BLaER1 treated with 17β-estradiol and CSF1 and Interleukin-3, amounts not matched to agents 10 nM and 100 nM (cell line): ENCODE measurements at regions not wholly inside any gene's neighbourhood (a gene's known extent, or its start where the extent isn't known, plus 50 kb on each side); places are given as distances from the start of the nearest gene placed in this dataset.

Experiments used
- H3K27ac ChIP-seq, 11 experiments: shearing (Covaris generic); formaldehyde crosslinking; 2 replicates each; pipeline ENCODE4 v1.8.1; 2022
- H3K27me3 ChIP-seq, 11 experiments: shearing (Covaris generic); formaldehyde crosslinking; 2 replicates each; pipeline ENCODE4 v1.8.1; 2022
- H3K36me3 ChIP-seq, 11 experiments: shearing (Covaris generic); formaldehyde crosslinking; 2 replicates each; pipeline ENCODE4 v1.8.1; 2022
- H3K4me1 ChIP-seq, 10 experiments: shearing (Covaris generic); formaldehyde crosslinking; 2 replicates each; pipeline ENCODE4 v1.8.1; 2022
- H3K4me2 ChIP-seq, 11 experiments: shearing (Covaris generic); formaldehyde crosslinking; 2 replicates each; pipeline ENCODE4 v1.8.1; 2022
- H3K4me3 ChIP-seq, 10 experiments: shearing (Covaris generic); formaldehyde crosslinking; 2 replicates each; pipeline ENCODE4 v1.8.1; 2022
- H3K9ac ChIP-seq, 11 experiments: shearing (Covaris generic); formaldehyde crosslinking; 2 replicates each; pipeline ENCODE4 v1.8.1; 2022
- H3K9me3 ChIP-seq, 11 experiments: shearing (Covaris generic); formaldehyde crosslinking; replicated peaks in 1 of 11; 2 replicates each; pipeline ENCODE4 v1.8.1; 2022
- H4K20me1 ChIP-seq, 11 experiments: shearing (Covaris generic); formaldehyde crosslinking; 2 replicates each; pipeline ENCODE4 v1.8.1; 2022
- Cebpa-rat ChIP-seq, 11 experiments: shearing (Covaris generic); IDR thresholded peaks; 2 replicates each; pipeline ENCODE4 v1.8.1; 2022

DNA sequence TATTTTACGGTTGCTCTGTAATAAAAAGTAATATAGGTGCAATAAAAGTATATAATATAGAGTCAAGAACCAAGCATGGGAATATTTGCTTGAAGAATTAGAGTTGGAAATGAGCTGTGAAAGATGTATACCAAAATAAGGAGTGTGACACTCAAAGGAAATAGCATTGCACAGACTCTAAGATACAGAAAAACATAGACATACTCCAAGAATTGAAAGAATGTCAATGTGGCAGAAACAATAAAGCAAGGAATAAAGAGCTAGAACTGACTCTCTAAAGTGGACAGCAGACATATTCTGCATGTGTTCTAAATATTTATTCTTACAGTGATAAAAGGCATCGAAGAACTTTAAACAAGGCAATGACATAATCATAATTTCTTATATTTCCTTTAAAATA lies 561.1 kb upstream of the SETBP1 start:
- Histone ChIP-seq H3K4me3 (no peak overlapping the region), H3K36me3 (no peaks in the 10 kb centered on the region), H3K27ac (no peak overlapping the region), H3K9ac (no peak overlapping the region), H3K27me3 (no peaks in the 10 kb centered on the region), H3K4me2 (no peak overlapping the region), H3K4me1 (peaks cover 0 to 8% (median 2%) of the 10 kb centered on the region in 10 experiments; a peak in 5 of 20 replicates), H4K20me1 (no peaks in the 10 kb centered on the region), H3K9me3 (no peaks in the 10 kb centered on the region)
- TF ChIP-seq Cebpa-rat (IDR thresholded peaks at IDR 0.05): no peak

DNA sequence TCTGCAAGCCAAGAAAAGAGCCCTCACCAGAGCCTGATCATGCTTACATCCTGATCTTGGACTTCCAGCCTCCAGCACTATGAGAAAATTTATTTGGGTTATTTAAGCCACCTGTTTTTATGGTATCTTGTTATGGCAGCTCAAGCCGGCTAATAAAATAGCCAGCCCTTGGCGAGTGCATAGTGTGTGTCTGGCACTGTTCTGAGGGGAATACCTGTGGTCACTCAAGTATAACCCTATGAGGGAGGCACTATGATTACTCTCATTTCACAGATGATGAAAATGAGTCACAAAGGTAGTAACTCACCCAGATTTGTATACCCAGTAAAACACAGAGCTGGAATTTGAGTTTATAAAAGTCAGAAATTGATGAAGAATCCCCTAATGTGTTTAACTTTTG lies 556.9 kb upstream of the SETBP1 start:
- no peaks in the 10 kb centered on the region for H4K20me1 ChIP-seq
- no peak overlapping the region for H3K27ac ChIP-seq
- no peaks in the 10 kb centered on the region for H3K27me3 ChIP-seq
- no peaks in the 10 kb centered on the region for H3K36me3 ChIP-seq
- H3K9ac ChIP-seq: no peak overlapping the region
- H3K4me3 ChIP-seq: no peak overlapping the region
- H3K4me1 ChIP-seq: peaks cover 0 to 17% (median 5%) of the 10 kb centered on the region in 10 experiments; a peak in 10 of 20 replicates
- no peak for TF ChIP-seq Cebpa-rat (IDR thresholded peaks at IDR 0.05)
- no peaks in the 10 kb centered on the region for H3K9me3 ChIP-seq
- H3K4me2 ChIP-seq: no peak overlapping the region

DNA sequence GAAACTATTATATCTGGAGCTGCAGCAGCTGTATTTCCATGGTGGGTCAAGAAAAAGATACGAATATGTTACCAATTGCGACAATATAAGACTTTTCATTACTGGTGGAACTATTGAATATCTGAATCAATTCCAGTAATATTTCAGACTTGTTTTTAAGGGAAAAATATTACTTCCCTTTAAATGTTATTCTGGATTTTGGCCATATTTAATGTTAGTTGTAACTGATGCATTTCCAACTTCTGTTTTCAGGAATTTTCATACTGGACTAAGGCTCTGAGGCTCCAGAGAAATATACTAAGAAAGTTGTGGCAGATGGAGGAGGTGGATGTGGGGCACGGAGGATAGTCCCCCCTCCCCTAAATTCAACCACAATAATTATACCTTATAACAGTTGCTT lies 555.2 kb upstream of the SETBP1 start:
- TF ChIP-seq Cebpa-rat (IDR thresholded peaks at IDR 0.05): no peak

DNA sequence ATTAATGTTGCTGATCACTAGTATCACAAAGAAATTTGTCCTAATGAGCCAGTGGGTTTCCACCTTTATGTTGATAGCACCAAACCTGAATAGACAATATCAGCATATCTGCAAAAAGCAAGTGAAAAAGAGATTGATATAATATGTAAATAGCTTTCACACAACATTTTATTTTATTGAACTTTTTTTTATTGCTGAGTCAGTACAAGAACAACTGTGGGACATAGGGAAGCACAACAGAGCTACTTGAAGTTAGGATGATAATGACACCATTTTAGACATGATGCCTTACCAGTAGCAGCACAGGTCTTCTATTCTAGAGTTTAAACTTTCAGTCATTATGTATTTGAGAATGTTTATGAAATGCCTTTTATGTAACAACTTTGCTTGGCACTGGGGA lies 554.1 kb upstream of the SETBP1 start:
- no peaks in the 10 kb centered on the region for H4K20me1 ChIP-seq
- H3K9ac ChIP-seq: no peak overlapping the region
- peaks cover 3 to 39% (median 9%) of the 10 kb centered on the region in 10 experiments; a peak in 12 of 20 replicates for H3K4me1 ChIP-seq
- no peak overlapping the region for H3K4me2 ChIP-seq
- H3K9me3 ChIP-seq: no peaks in the 10 kb centered on the region
- TF ChIP-seq Cebpa-rat (IDR thresholded peaks at IDR 0.05): no peak
- no peaks in the 10 kb centered on the region for H3K27me3 ChIP-seq
- H3K4me3 ChIP-seq: no peak overlapping the region
- H3K36me3 ChIP-seq: no peaks in the 10 kb centered on the region
- H3K27ac ChIP-seq: no peak overlapping the region

More for the DNA sequence above, 555.2 kb upstream of the SETBP1 start:
- Histone ChIP-seq H3K9ac (no peak overlapping the region), H4K20me1 (no peaks in the 10 kb centered on the region), H3K27ac (no peak overlapping the region), H3K36me3 (no peaks in the 10 kb centered on the region), H3K4me1 (peaks cover 0 to 34% (median 5%) of the 10 kb centered on the region in 10 experiments; a peak in 10 of 20 replicates), H3K9me3 (no peaks in the 10 kb centered on the region), H3K4me3 (no peak overlapping the region), H3K4me2 (no peak overlapping the region), H3K27me3 (no peaks in the 10 kb centered on the region)

DNA sequence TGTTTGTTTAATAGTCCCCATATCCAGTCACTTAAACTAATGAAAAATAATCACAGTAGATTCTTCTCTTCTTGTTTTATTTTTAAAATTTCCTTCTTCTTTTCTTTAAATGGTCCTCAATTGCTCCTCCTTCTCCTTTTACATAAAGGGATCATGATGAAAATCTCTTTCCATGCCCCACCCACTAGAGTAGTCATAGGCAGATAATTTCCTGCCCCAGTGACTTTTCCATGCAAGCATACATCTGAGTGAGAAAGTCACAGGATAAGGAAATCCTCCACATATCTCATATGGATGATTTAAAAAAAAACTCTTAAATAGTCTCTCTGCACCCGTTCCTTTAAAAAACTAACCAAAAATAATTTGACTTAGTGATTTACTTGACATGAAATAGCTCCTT lies 552.3 kb upstream of the SETBP1 start:
- no peak for TF ChIP-seq Cebpa-rat (IDR thresholded peaks at IDR 0.05)

DNA sequence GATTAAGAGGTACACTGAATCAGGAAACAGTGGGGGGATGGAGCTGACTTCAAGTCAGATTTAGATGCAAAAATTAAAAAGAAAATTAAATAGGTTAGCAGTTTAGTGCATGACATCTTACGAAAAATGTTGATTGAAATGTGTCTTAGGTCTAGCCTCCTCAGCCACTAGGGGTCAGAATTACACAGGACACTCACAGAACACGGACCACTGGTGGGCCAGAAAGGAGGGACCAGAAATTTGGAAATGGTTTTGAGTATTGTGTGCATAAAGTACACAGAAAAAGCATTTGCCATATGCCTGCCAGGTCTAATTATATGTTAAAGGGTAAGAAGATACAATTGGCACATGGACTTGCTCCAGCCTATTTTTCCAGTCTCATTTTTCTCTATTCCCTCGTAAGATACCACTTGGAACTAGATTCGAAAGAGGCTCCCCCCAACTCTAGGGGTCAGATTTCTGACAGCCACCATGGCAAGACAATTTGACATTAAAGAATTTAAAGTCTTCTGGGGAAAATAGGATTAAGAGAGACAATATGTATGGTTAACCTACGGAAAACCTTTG lies 550.2 kb upstream of the SETBP1 start:
- Histone ChIP-seq H3K9me3 (peaks cover 0 to 3% (median 0%) of the 10 kb centered on the region in 11 experiments; a peak in 2 of 22 replicates), H3K4me1 (peaks cover 8 to 50% (median 22%) of the 10 kb centered on the region in 10 experiments; a peak in 18 of 20 replicates), H3K4me2 (peak overlapping the region in 1 of 11 experiments; percentile 66; a peak in 2 of 22 replicates), H3K27ac (no peak overlapping the region), H3K27me3 (no peaks in the 10 kb centered on the region), H3K36me3 (no peaks in the 10 kb centered on the region), H3K9ac (no peak overlapping the region), H3K4me3 (no peak overlapping the region), H4K20me1 (no peaks in the 10 kb centered on the region)
- TF ChIP-seq Cebpa-rat (IDR thresholded peaks at IDR 0.05): no peak

More for the DNA sequence above, 552.3 kb upstream of the SETBP1 start:
- no peaks in the 10 kb centered on the region for H3K36me3 ChIP-seq
- no peak overlapping the region for H3K27ac ChIP-seq
- no peak overlapping the region for H3K9ac ChIP-seq
- peaks cover 3 to 39% (median 9%) of the 10 kb centered on the region in 10 experiments; a peak in 12 of 20 replicates for H3K4me1 ChIP-seq
- no peaks in the 10 kb centered on the region for H4K20me1 ChIP-seq
- no peak overlapping the region for H3K4me3 ChIP-seq
- H3K9me3 ChIP-seq: no peaks in the 10 kb centered on the region
- H3K27me3 ChIP-seq: no peaks in the 10 kb centered on the region
- H3K4me2 ChIP-seq: peak overlapping the region in 3 of 11 experiments; percentile 8 to 66 (median 49); a peak in 3 of 22 replicates

DNA sequence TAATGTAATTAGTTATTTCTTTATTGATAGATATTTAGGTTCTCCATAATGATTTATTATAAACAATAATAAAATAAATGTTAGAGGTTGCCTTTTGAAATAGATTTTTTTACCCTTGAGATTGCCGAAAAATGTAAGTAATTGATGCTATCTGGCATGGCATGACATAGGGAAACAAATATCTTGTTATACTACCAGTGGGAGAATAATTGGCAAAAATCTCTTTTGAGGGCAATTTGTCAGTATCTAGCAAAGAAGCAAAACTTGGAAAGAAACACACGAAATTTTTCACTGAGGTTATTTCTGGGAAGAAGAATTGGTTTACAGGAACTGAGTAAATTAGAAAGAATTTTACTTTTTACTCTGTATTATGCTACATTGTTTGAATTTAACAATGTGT lies 547.2 kb upstream of the SETBP1 start:
- Histone ChIP-seq H3K36me3 (no peaks in the 10 kb centered on the region), H3K9ac (no peak overlapping the region), H3K27me3 (no peaks in the 10 kb centered on the region), H3K4me2 (no peak overlapping the region), H3K9me3 (peaks cover 0 to 10% (median 4%) of the 10 kb centered on the region in 11 experiments; a peak in 8 of 22 replicates), H3K27ac (no peak overlapping the region), H3K4me1 (peaks cover 8 to 43% (median 22%) of the 10 kb centered on the region in 10 experiments; a peak in 18 of 20 replicates), H4K20me1 (no peaks in the 10 kb centered on the region), H3K4me3 (no peak overlapping the region)
- no peak for TF ChIP-seq Cebpa-rat (IDR thresholded peaks at IDR 0.05)

DNA sequence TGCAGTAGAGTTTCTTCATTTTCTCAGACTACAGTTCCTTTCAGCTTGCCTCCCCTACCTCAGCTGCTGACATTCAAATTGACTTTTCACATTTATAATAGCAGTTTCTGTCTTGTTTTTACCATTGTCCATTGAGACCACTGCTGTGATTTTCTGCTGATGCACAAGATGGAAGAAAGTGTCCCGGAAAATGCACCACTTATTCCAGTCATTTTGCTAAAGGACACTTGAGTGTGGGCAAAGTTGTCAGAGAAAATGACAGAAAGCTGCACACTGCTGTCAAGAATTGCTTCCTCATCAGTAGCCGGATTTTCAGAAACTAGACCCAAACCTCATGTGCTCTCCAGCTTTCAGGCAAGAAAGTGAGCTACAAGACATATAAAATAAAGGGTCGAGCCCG lies 546.2 kb upstream of the SETBP1 start:
- H3K4me3 ChIP-seq: no peak overlapping the region
- H3K9me3 ChIP-seq: peaks cover 0 to 10% (median 4%) of the 10 kb centered on the region in 11 experiments; a peak in 8 of 22 replicates
- no peak for TF ChIP-seq Cebpa-rat (IDR thresholded peaks at IDR 0.05)
- H3K27me3 ChIP-seq: no peaks in the 10 kb centered on the region
- H3K9ac ChIP-seq: no peak overlapping the region
- peak overlapping the region; percentile 9 to 60 (median 34); a peak in 20 of 22 replicates for H3K4me2 ChIP-seq
- H4K20me1 ChIP-seq: no peaks in the 10 kb centered on the region
- H3K36me3 ChIP-seq: no peaks in the 10 kb centered on the region
- H3K4me1 ChIP-seq: peaks cover 8 to 33% (median 20%) of the 10 kb centered on the region in 10 experiments; a peak in 18 of 20 replicates
- no peak overlapping the region; a peak in 1 of 22 replicates for H3K27ac ChIP-seq

DNA sequence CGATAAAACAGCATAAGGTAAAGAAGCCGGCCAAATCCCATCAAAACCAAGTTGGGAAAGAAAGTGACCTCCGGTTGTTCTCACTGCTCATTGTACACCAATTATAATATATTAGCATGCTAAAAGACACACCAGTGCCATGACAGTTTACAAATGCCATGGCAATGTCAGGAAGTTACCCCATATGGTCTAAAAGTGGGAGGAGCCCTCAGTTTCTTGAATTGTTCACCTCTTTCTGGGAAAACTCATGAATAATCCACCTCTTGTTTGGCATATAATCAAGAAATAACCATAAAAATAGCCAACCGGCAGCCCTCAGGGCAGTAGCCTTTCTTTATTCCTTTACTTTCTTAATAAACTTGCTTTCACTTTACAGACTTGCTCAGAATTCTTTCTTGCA lies 544.9 kb upstream of the SETBP1 start:
- Histone ChIP-seq H3K9me3 (peaks cover 0 to 10% (median 4%) of the 10 kb centered on the region in 11 experiments; a peak in 8 of 22 replicates), H4K20me1 (no peaks in the 10 kb centered on the region), H3K4me1 (peaks cover 5 to 22% (median 18%) of the 10 kb centered on the region in 10 experiments; a peak in 18 of 20 replicates), H3K27ac (no peak overlapping the region), H3K4me3 (no peak overlapping the region), H3K27me3 (no peaks in the 10 kb centered on the region), H3K36me3 (no peaks in the 10 kb centered on the region), H3K4me2 (no peak overlapping the region), H3K9ac (no peak overlapping the region)
- TF ChIP-seq Cebpa-rat (IDR thresholded peaks at IDR 0.05): no peak

DNA sequence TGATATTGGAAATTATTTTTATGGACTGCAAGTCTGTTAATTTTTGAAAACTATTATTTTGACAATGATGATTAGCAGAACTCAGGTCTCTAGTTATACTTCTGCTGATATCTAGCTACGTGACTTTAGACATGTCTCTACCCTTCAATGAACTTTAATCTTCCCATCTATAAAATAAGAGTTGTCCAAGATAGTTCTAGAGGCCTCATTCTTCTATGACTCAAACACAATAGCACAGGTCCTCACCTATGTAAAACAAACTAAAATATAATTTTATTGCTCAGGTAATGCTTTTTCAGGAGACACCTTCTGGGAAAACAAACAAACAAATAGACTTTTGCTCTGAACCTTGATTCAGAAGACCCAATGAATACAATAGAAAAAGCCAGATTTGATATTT lies 544.4 kb upstream of the SETBP1 start:
- no peaks in the 10 kb centered on the region for H4K20me1 ChIP-seq
- H3K4me3 ChIP-seq: no peak overlapping the region
- no peak overlapping the region for H3K4me2 ChIP-seq
- peaks cover 0 to 10% (median 4%) of the 10 kb centered on the region in 11 experiments; a peak in 8 of 22 replicates for H3K9me3 ChIP-seq
- H3K4me1 ChIP-seq: peaks cover 5 to 16% (median 13%) of the 10 kb centered on the region in 10 experiments; a peak in 18 of 20 replicates
- TF ChIP-seq Cebpa-rat (IDR thresholded peaks at IDR 0.05): no peak
- no peak overlapping the region for H3K27ac ChIP-seq
- H3K27me3 ChIP-seq: no peaks in the 10 kb centered on the region
- H3K9ac ChIP-seq: no peak overlapping the region
- no peaks in the 10 kb centered on the region for H3K36me3 ChIP-seq
